Skin epidermis (tissue), 12 donors: ENCODE measurements at regions not wholly inside any gene's neighbourhood (a gene's known extent, or its start where the extent isn't known, plus 50 kb on each side); places are given as distances from the start of the nearest gene placed in this dataset.
"Not testable (repeated sequence)": the region's sequence is repeated elsewhere in the genome, so short reads cannot be mapped to it uniquely, and the experiment has no call there.

Experiments
- H3K27ac ChIP-seq, 21 experiments: fragments of 200-600 bp; sonication (generic) in 11 of 21; one replicate each; pipeline ENCODE4 v1.5.0; 2020; ENCODE audit warnings: mild to moderate bottlenecking in 3 of 21, inconsistent platforms in 2 of 21, moderate library complexity in 2 of 21
- H3K4me3 ChIP-seq, 7 experiments: fragments of 200-600 bp; sonication (generic) in 2 of 7; one replicate each; pipeline ENCODE4 v1.5.0; 2020; ENCODE audit warnings: inconsistent platforms in 2 of 7, mild to moderate bottlenecking in 2 of 7, moderate library complexity in 1 of 7

DNA sequence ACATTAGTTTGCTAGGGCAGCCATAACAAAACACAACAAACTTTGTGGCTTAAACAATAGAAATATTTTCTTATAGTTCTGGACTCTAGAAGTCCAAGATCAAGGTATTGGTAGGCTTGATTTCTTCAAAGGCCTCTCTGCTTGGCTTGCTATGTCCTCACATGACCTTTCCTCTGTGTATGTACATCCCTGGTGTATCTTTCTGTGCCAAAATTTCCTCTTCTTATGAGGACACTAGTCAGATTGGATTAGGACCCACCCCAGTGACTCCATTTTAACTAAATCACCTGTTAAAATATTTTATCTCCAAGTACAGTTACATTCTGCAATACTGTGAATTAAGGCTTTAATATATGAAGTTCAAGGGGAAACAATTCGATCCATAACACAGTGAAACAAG is 168.9 kb upstream of the CCNH start:
- no peak overlapping the region for H3K27ac ChIP-seq

DNA sequence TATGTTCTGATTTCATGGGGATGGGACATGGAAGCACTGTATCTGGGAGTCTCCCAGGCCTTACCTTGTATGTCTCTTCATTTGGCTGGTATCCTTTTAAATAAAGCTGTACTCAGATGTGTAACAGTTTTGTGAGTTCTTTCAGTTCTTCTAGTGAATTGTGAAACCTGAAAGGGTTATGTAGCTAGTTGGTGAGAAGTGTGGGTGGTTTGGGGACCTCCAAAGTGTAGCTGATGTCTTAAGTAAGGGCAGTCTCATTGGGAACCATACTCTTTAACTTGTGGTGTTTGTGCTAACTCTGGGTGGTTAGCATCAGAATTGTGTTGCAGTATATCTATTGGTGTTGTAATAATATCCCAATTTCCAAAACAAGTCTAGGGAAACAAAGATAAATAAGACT is 166.9 kb upstream of the CCNH start:
- Histone ChIP-seq H3K27ac (no peak overlapping the region), H3K4me3 (no peak overlapping the region)

More for the DNA sequence above, 168.9 kb upstream of the CCNH start:
- no peak overlapping the region for H3K4me3 ChIP-seq

DNA sequence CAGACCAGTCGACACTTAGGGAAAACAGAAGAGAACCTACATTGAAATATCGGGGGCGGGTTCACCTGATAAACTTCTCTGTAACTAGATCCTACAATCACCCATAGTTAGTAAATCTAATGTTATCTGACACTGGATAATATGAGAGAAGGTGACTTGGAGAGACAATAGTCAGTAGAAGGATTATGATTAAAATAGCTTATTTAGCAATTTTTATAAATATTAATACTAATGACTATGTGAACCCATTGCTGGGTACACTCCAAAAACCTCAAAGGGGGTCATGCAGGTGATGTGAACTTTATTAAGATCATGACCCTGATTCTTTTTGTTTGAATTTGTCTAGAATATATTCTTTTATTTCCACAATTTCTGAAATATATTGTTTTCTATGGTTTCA is 164.1 kb upstream of the CCNH start:
- Histone ChIP-seq H3K4me3 (no peak overlapping the region), H3K27ac (no peak overlapping the region)

DNA sequence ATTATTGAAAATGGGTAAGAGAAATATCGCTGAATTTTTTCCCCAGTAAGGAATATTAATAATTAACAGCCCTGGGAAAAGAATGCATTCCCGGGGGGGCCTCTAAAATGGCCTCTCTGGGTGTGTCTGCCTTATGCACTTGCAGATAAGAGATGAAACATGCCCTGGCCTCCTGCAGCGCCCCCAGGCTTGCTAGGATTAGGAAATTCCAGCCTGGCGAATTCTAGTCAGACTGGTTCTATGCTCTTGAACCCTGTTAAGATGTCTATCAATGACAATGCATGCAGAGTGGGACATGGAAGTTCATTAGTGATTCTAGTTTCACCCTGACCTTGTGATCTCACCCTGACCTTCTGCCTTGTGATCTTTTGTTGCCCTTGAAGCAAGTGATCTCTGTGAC is 163.6 kb upstream of the CCNH start:
- H3K4me3 ChIP-seq, H3K27ac ChIP-seq: not testable (repeated sequence)

DNA sequence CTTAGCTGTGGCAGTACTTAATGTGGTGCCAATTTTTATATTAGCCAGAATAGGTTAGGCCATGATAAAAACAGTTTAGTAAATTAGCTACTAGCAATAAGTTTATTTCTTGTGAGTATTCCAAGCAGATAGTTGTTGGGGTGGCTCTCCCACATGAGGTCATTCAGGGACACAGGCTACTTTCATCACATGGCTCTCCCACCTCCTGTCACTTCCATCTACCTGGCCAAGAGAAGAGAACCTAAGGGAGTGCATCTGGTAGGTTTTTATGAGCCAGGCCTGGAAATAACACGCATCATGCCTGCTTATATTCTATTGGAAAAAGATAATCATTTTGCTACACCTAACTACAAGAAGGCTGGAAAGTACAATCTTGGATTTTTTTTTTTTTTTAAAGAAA is 161.4 kb upstream of the CCNH start:
- no peak overlapping the region for H3K4me3 ChIP-seq

DNA sequence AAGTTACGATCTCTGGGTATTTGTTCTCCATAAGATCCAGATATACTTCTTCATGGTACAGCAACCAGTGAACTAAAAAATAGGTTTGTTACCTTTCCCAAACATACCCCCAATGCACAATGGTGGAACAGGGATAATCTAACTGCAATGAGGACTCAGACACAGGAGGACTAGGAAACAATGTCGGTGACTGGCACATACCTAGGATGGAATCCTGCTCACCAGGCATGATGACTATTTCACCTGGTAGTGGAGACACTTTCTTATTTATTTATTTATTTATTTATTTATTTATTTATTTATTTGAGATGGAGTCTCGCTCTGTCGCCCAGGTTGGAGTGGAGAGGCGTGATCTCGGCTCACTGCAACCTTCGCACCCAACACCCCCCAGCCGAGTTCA is 159.9 kb upstream of the CCNH start:
- Histone ChIP-seq H3K27ac (no peak overlapping the region), H3K4me3 (no peak overlapping the region)

More for the DNA sequence above, 161.4 kb upstream of the CCNH start:
- no peak overlapping the region for H3K27ac ChIP-seq

DNA sequence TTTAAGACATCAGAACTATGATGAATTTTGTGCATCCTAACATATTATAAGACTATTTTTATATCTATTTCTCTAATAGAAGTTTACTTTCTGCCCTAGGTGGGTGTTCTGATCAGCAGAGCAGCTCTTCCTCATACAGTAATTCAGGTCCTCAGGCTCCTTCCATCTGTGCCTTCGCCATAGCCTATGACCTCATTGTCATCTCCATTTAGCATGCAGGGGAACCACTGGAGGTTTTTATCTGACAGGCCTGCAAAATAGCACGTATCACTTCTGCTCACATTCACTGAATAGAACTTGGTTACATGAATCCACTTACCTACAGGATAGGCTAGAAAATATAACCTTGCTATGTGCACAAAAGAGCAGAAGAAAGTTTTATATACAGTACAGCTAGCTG is 159.4 kb upstream of the CCNH start:
- no peak overlapping the region for H3K4me3 ChIP-seq

DNA sequence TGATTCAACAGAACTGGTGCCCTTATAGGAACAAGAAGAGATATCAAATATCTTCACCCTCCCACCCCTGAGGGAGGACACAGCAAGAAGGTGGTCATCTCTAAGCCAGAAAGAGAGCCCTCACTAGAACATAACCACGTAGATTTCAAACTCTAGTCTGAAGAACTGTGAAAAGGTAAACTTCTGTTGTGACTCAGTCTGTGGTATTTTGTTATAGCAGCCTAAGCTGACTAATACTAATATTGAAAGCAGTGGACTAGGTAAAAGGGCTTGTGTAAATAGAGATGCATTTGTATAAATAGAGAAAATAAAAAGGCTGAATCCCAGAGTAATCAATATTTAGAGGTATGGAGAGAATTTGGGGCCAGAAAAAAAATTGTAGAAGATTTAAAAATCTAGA is 157.6 kb upstream of the CCNH start:
- H3K4me3 ChIP-seq, result no peak overlapping the region
- H3K27ac ChIP-seq, result no peak overlapping the region

More for the DNA sequence above, 159.4 kb upstream of the CCNH start:
- no peak overlapping the region for H3K27ac ChIP-seq

DNA sequence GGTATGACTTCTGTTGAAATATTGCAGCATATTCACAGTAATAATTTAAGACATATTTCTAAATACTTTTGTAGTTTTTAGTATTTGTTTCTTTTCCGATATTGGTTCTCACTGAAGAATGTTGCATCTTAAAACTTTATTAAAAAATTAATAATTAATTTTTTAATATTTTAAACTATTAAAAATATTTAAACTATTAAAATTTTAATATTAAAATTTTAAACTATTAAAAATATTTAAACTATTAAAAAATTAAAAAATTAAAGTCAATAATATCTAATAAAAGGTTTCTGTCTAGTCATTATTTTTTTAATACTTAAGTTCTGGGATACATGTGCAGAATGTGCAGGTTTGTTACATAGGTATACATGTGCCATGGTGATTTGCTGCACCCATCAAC is 149.3 kb upstream of the CCNH start:
- H3K27ac ChIP-seq, result no peak overlapping the region

DNA sequence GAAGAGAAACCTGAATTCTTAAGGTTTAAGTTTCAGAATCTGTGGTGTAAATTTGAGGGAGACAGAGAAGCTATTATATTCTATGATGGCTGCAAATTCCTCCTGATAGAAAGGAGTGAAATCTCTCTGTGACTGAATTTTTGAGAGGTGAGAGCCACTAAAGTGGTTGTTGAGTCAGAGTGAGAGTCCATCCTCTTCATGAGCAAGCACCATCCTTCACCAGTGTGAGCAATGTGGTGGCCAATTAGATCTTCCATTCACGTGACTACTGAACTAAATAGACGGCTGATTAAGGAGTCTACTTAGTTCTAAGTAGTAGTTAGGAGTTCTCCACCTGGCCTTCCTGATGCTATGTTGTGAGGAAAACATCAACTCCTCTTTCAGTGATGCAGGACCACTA is 147.8 kb upstream of the CCNH start:
- Histone ChIP-seq H3K4me3 (no peak overlapping the region), H3K27ac (no peak overlapping the region)

More for the DNA sequence above, 149.3 kb upstream of the CCNH start:
- H3K4me3 ChIP-seq, result no peak overlapping the region

DNA sequence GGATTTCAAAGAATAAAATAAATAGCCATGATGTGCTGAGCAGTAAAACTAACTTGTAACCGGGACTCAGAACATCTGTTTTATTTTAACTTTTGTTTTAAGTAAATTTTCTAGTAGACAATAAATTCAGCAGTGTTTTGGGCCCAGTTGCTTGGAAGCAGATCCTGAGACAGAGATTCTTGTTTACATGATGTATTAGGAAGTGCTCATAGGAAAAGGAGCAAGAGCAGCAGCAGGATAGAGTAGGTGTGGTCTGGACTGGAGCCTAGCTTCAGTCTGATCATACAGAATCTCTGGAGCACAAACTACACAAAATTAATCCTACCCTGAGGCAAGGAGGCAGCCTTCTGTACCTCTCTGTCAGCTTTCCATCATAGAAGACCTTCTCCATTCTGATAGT is 139.2 kb upstream of the CCNH start:
- no peak overlapping the region for H3K4me3 ChIP-seq
- no peak overlapping the region for H3K27ac ChIP-seq

DNA sequence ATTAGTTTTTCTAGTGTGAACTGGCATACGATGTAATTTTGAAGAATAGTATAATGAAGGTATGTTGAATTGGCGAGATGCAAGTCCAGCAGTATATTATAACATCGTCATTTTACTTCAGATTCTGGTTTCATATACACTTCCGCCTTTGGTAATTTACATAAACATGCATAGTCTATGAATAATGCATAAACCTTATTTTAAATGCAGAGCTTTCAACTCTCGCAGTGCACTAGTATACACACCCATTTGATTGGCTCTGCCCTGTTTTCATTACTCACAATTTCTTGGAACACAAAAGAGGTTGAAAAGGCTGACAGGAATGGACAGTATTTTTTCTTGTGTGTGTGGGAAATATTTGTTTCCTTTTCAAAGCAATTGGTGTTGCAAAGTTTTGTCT is 128.9 kb upstream of the CCNH start:
- no peak overlapping the region for H3K27ac ChIP-seq
- H3K4me3 ChIP-seq, result no peak overlapping the region

DNA sequence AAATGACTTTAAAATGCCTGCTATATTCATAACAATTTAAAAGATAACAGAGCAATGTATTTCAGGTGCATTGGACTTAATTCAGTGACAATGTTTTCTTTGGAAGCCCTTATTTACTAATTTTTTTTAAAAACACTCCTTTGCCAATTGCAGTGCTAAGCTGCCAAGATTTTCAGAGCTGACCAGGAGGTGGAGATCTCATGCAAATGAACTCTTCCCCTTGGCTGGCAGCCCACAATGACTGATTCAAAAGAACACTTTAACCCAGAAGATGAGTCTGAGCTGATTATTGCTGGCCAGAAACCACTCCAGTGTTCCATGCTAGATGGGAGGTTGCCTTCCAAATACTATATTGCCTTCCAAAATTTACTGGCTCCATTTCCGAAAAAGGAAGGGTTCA is 128.3 kb upstream of the CCNH start:
- Histone ChIP-seq H3K4me3 (no peak overlapping the region), H3K27ac (no peak overlapping the region)

DNA sequence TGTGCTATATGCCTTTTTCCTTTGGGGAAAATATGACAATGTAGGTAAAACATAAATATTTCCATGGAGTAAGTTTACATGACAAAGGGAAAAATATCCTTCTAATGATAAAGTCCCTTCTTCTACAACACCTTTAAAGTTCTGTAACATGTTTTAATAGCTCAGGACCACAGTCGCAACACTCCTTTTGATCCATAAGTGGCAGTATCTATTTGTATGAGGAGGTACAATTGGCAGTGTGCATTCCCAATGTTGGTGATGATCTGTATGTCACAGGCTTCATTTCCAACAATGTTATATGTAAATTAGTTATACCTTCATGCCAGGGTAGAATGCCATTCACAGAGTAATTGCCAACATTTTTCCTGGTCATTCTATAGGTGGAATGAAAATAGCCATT is 127.1 kb upstream of the CCNH start:
- Histone ChIP-seq H3K27ac (no peak overlapping the region), H3K4me3 (no peak overlapping the region)

DNA sequence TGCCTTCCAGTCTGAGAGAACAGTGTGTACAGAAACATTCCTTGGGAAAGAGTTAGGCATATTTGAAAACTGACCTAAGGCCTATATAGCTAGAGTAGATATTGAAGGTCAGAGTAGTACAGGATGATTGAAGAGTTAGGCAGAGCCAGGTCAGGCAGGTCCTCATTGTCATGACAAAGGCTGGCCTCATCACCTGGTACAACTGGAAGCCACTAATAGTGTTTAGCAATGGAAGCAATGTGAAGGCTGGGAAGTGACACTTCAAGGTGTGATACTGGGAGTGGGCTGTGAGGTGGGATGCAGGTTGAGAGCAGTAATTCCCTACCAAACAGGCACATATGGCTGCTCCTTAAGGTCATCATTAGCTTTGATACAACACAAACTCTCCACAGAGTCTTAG is 123.6 kb upstream of the CCNH start:
- Histone ChIP-seq H3K4me3 (no peak overlapping the region), H3K27ac (no peak overlapping the region)

DNA sequence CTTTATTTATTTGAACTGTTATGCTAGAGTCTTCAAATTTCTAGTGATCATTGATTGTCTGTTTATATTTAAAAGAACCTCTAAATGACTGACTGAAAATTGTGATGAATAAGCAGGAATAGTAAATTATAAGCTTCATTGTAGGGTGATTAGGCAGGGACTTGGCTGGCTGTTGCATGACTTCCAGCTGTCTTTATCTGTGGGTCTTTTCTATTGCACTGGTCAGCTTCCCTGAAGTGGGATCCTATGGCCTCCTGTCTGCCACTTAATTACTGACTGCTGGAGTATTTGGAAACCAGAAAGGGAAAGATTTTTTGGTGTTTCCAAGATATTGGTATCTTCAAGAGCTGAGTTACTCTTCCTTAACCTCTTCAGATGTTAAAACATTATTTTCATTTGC is 123.0 kb upstream of the CCNH start:
- Histone ChIP-seq H3K4me3 (no peak overlapping the region), H3K27ac (no peak overlapping the region)

DNA sequence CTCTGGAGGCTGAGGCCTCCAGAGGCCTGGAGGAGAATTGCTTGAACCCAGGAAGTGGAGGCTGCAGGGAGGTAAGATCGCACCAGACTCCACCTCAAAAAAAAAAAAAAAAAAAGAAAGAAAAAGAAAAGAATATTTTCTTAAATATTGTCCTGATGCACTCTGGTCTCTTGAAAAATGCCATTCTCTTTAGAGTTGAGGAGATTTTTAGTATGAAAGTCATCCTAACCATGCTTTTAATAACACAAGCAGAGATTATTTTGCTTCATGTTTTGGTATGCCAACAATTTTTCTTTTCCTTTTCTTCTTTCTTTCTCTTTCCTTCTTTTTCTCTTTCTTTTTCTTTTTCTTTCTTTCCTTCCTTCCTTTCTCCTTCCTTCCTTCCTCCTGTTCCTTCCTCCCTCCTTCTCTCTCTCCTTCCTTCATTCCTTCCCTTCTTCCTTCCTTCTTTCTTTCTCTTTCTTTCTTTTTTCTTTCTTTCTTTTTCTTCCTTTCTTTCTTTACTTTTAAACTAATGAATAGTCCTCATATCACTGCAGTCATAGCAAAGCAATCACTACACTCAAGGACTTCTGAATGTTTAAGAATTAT is 116.9 kb upstream of the CCNH start:
- Histone ChIP-seq H3K27ac (no peak overlapping the region), H3K4me3 (no peak overlapping the region)

DNA sequence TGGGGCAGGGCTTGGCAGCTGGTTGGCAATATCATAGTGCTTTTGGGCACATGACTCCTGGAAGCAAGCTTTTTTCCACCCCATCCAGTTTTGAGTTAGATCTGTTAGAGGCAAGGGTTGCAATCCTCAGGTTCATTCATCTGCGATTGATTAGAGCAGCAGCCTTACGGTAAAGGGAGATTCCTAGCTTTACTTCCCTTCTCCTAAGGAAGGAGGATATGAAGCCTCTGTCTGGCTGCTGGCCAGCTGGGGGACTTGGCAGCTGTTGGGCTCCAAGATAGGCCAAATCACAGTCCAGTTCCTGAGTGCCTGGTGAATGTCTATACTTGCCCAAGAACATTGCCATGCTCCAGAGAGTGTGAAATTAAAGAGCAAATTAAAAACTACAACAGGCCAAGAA is 113.4 kb upstream of the CCNH start:
- H3K27ac ChIP-seq, result no peak overlapping the region

DNA sequence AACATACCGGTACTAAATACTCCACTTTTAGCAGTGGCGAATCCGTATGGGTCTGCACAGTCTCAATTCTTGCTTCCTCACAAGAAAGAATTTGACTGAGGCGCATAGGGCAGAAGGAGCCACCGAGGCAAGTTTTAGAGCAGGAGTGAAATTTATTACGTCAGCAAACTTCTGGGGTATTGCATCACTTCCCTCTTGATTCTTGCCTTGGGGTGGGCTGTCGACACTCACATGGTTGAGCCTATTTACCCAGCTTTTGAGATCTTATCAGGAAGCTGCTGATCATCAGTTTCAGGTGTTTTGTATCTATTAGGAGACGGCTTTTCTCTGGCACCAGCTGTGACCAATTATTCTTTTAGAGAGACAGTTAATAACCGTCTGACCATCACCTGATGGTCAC is 111.5 kb upstream of the CCNH start:
- H3K27ac ChIP-seq, result no peak overlapping the region
- no peak overlapping the region for H3K4me3 ChIP-seq

More for the DNA sequence above, 113.4 kb upstream of the CCNH start:
- no peak overlapping the region for H3K4me3 ChIP-seq

DNA sequence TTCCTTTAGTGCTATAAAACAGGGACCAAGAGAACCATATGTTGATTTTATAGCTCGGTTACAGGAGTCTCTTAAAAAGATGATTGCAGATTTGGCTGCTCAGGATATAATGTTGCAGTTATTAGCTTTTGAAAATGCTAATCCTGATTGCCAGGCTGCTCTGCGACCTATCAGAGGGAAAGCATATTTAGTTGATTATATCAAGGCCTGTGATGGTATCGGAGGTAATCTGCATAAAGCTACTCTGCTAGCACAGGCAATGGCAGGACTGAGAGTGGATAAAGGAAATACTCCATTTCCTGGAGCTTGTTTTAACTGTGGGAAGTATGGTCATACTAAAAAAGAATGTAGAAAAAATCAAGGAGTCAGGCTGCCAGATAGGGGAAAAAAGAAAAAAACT is 99.0 kb upstream of the CCNH start:
- H3K4me3 ChIP-seq, H3K27ac ChIP-seq: not testable (repeated sequence)

DNA sequence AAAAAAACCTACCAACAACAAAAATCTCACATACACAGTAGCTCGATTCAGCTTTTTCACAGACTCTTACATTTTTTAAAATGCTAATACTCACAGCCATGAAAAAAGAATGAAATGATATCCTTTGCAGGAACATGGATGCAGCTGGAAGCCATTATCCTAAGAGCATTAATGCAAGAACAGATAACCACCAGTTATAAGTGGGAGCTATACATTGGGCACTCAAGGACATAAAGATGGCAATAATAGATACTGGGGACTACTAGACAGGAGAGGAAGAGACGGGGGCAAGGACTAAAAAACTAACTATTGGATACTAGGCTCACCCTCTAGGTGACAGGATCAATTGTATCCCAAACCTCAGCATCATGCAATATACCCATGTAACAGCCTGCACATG is 90.3 kb upstream of the CCNH start:
- Histone ChIP-seq H3K4me3 (no peak overlapping the region), H3K27ac (no peak overlapping the region)
